HuH-7 (cell line): ENCODE measurements at regions not wholly inside any gene's neighbourhood (a gene's known extent, or its start where the extent isn't known, plus 50 kb on each side); places are given as distances from the start of the nearest gene placed in this dataset.
A peak's percentile ranks its signal among the peaks of the same experiment; 100 is the strongest.
"Not testable (repeated sequence)": the region's sequence is repeated elsewhere in the genome, so short reads cannot be mapped to it uniquely, and the experiment has no call there.

ENCODE experiments used
- DNase-seq: peaks from one replicate; pipeline ENCODE4 v3.0.0; 2011; ENCODE audit warnings: low spot score

GRCh38 chr7:68087401-68087800, 1090.8 kb downstream of the TYW1 start:
- DNase-seq = no peak

- DNase-seq = no peak
Observed at GRCh38 chr7:68088879-68089278, 1092.2 kb downstream of the TYW1 start.

- DNase-seq = not testable (repeated sequence)
Observed at GRCh38 chr7:68090256-68090655, 1093.6 kb downstream of the TYW1 start.

- DNase-seq = no peak
Observed at GRCh38 chr7:68103319-68103718, 1106.7 kb downstream of the TYW1 start.

- DNase-seq = no peak
Observed at GRCh38 chr7:68107261-68107660, 1110.6 kb downstream of the TYW1 start.

- no peak for DNase-seq
Observed at GRCh38 chr7:68107968-68108367, 1111.3 kb downstream of the TYW1 start.

GRCh38 chr7:68109299-68109698, 1112.7 kb downstream of the TYW1 start:
- no peak for DNase-seq

- no peak for DNase-seq
Observed at GRCh38 chr7:68119411-68119810, 1122.8 kb downstream of the TYW1 start.

- DNase-seq = no peak
Observed at GRCh38 chr7:68121056-68121455, 1124.4 kb downstream of the TYW1 start.

GRCh38 chr7:68121655-68122054, 1125.0 kb downstream of the TYW1 start:
- DNase-seq = no peak

- no peak for DNase-seq
Observed at GRCh38 chr7:68122801-68123200, 1126.2 kb downstream of the TYW1 start.

GRCh38 chr7:68125168-68125567, 1128.5 kb downstream of the TYW1 start:
- DNase-seq = no peak

GRCh38 chr7:68133045-68133444, 1136.4 kb downstream of the TYW1 start:
- no peak for DNase-seq

- no peak for DNase-seq
Observed at GRCh38 chr7:68143345-68143744, 1146.7 kb downstream of the TYW1 start.

- DNase-seq = no peak
Observed at GRCh38 chr7:68146983-68147382, 1150.3 kb downstream of the TYW1 start.

- DNase-seq = no peak
Observed at GRCh38 chr7:68147614-68148238, 1151.1 kb downstream of the TYW1 start.

GRCh38 chr7:68148440-68148839, 1151.8 kb downstream of the TYW1 start:
- no peak for DNase-seq

GRCh38 chr7:68152205-68152604, 1155.6 kb downstream of the TYW1 start:
- no peak for DNase-seq

- no peak for DNase-seq
Observed at GRCh38 chr7:68155676-68156075, 1159.0 kb downstream of the TYW1 start.

GRCh38 chr7:68158686-68159295, 1162.2 kb downstream of the TYW1 start:
- DNase-seq = no peak

GRCh38 chr7:68162712-68163111, 1166.1 kb downstream of the TYW1 start:
- DNase-seq = no peak

- DNase-seq = no peak
Observed at GRCh38 chr7:68166525-68166924, 1169.9 kb downstream of the TYW1 start.

- DNase-seq = no peak
Observed at GRCh38 chr7:68173513-68173912, 1176.9 kb downstream of the TYW1 start.

GRCh38 chr7:68176974-68177373, 1180.3 kb downstream of the TYW1 start:
- DNase-seq = peak; percentile 58
